Neuronal stem cell (in vitro differentiated cells): ENCODE measurements at regions not wholly inside any gene's neighbourhood (a gene's known extent, or its start where the extent isn't known, plus 50 kb on each side); places are given as distances from the start of the nearest gene placed in this dataset.

Experiments
- DNase-seq: peaks from one replicate; pipeline ENCODE4 v3.0.0-alpha.2; 2013; ENCODE audit warnings: low spot score
- H2AFZ ChIP-seq: one replicate; pipeline ENCODE4 v1.6.1; 2013; ENCODE audit warnings: mild to moderate bottlenecking, low read length, inconsistent platforms
- H2AK5ac ChIP-seq: 2 replicates; pipeline ENCODE4 v1.6.1; 2013; ENCODE audit warnings: low read depth, mild to moderate bottlenecking, inconsistent platforms, low read length, moderate library complexity, mixed read lengths
- H2BK120ac ChIP-seq: 2 replicates; pipeline ENCODE4 v1.6.1; 2013; ENCODE audit warnings: low read depth, mild to moderate bottlenecking, inconsistent platforms, low read length, moderate library complexity, mixed read lengths
- H2BK12ac ChIP-seq: one replicate; pipeline ENCODE4 v1.6.1; 2013; ENCODE audit warnings: low read length, inconsistent platforms
- H2BK15ac ChIP-seq: 2 replicates; pipeline ENCODE4 v1.6.1; 2013; ENCODE audit warnings: mild to moderate bottlenecking, low read length, inconsistent platforms, mixed read lengths
- H2BK5ac ChIP-seq: one replicate; pipeline ENCODE4 v1.6.1; 2013; ENCODE audit warnings: inconsistent platforms, mild to moderate bottlenecking, low read length, moderate library complexity
- H3K14ac ChIP-seq: one replicate; pipeline ENCODE4 v1.6.1; 2013; ENCODE audit warnings: low read length, inconsistent platforms
- H3K18ac ChIP-seq: 2 replicates; pipeline ENCODE4 v1.6.1; 2013; ENCODE audit warnings: low read length, inconsistent platforms
- H3K23ac ChIP-seq: 2 replicates; pipeline ENCODE4 v1.6.1; 2013; ENCODE audit warnings: low read depth, mild to moderate bottlenecking, mixed read lengths, low read length, inconsistent platforms; ENCODE audit not compliant: poor library complexity
- H3K27ac ChIP-seq: replicated peaks from 3 replicates; pipeline ENCODE4 v1.5.1; 2013; ENCODE audit warnings: low read length, inconsistent platforms
- H3K27me3 ChIP-seq, 3 experiments: 2 replicates each; pipeline ENCODE4 v1.6.1; 2013; ENCODE audit warnings: low read length in 3 of 3, mild to moderate bottlenecking in 2 of 3, inconsistent platforms in 1 of 3, low read depth in 1 of 3, mixed read lengths in 1 of 3, moderate library complexity in 1 of 3; ENCODE audit not compliant: control insufficient read depth in 3 of 3, insufficient read depth in 3 of 3
- H3K36me3 ChIP-seq, 2 donors: replicated peaks in 1 of 2; 2 replicates each; pipeline ENCODE4 v1.6.1; 2013; ENCODE audit warnings: low read length in 2 of 2; ENCODE audit not compliant: control insufficient read depth in 2 of 2, insufficient read depth in 2 of 2
- H3K4ac ChIP-seq: 2 replicates; pipeline ENCODE4 v1.6.1; 2013; ENCODE audit warnings: inconsistent platforms, mild to moderate bottlenecking, low read length, moderate library complexity
- H3K4me1 ChIP-seq, 2 donors: 1 replicate in 1 of 2; 2 replicates in 1 of 2; pipeline ENCODE4 v1.6.1; 2013; ENCODE audit warnings: low read length in 2 of 2, low read depth in 1 of 2; ENCODE audit not compliant: control insufficient read depth in 2 of 2, insufficient read depth in 1 of 2
- H3K4me2 ChIP-seq: one replicate; pipeline ENCODE4 v1.6.1; 2013; ENCODE audit warnings: mild to moderate bottlenecking, low read length, inconsistent platforms; ENCODE audit not compliant: insufficient read depth, poor library complexity, severe bottlenecking
- H3K4me3 ChIP-seq, 2 donors: 2 replicates each; pipeline ENCODE4 v1.5.1; 2013; ENCODE audit warnings: low read length in 2 of 2, mild to moderate bottlenecking in 2 of 2, inconsistent platforms in 1 of 2, moderate library complexity in 1 of 2
- H3K79me1 ChIP-seq: one replicate; pipeline ENCODE4 v1.6.1; 2013; ENCODE audit warnings: low read depth, mild to moderate bottlenecking, inconsistent platforms, low read length, moderate library complexity
- H3K9ac ChIP-seq: one replicate; pipeline ENCODE4 v1.6.1; 2013; ENCODE audit warnings: mild to moderate bottlenecking, low read depth, low read length, inconsistent platforms; ENCODE audit not compliant: poor library complexity
- H3K9me3 ChIP-seq, 2 donors: replicated peaks in 1 of 2; 2 replicates each; pipeline versions ENCODE3 to v1.6.1; 2013; ENCODE audit warnings: low read length in 2 of 2, mild to moderate bottlenecking in 2 of 2, inconsistent platforms in 1 of 2, low read depth in 1 of 2, mixed read lengths in 1 of 2, moderate library complexity in 1 of 2; ENCODE audit not compliant: control insufficient read depth in 2 of 2, insufficient read depth in 1 of 2
- H4K8ac ChIP-seq: one replicate; pipeline ENCODE4 v1.6.1; 2013; ENCODE audit warnings: low read depth, mild to moderate bottlenecking, inconsistent platforms, low read length, moderate library complexity
- H4K91ac ChIP-seq: one replicate; pipeline ENCODE4 v1.6.1; 2013; ENCODE audit warnings: low read length, low read depth, mild to moderate bottlenecking, inconsistent platforms; ENCODE audit not compliant: poor library complexity
- WGBS, 2 donors: extraction: QIAGEN DNeasy Blood & Tissue Kit; methylation state at CpG; one replicate each; pipeline ENCODE4 v1.1.7; 2013; ENCODE audit warnings: missing lambda C conversion rate in 2 of 2, mixed read lengths in 1 of 2; ENCODE audit not compliant: insufficient read length in 2 of 2, insufficient replicate concordance in 1 of 2; ENCODE audit errors: extremely low coverage in 2 of 2; 5-methylcytosine and 5-hydroxymethylcytosine counted together

DNA sequence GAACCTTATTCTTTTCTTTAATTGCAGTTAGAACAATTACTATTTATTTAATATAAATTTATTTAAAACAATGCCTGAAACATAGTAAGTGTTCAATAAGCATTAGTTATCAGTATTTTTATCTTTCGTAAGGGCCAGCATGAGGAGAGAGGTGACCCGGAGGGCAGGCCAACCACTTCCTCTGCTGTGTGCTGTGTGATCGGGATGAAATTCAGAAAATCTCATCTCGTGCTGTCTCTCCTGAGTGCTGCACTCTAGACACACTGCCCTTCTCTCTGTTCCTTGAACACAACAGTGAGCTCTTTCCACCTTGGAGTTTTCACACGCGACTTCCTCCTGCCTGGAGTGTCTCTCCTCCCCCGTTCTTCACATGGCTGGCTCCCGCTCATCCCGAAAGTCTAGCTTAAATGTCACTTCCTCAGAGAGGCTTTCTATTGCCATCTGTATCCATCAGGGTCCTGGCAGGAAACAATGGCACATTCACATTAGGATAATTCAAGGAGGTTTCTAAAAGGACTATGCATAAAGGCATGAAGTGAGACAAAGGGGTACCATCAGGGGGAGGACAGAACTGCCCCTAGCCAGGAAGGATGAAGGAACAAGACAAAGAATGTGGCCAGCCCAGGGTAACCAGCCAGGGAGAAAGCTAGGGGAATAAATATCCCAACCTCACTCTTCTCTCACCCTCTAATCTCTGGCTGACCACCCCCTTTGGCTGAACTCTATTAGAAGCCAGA, 142.6 kb upstream of the GJB5 start:
- no peaks in the 10 kb centered on the region for H3K36me3 ChIP-seq
- H3K4me2 ChIP-seq = no peak overlapping the region
- H2AK5ac ChIP-seq = no peak overlapping the region
- no peak overlapping the region for H3K23ac ChIP-seq
- H4K91ac ChIP-seq = no peak overlapping the region
- H3K4me1 ChIP-seq = peaks cover 0 to 9% of the 10 kb centered on the region in 2 donors
- H2AFZ ChIP-seq = no peak overlapping the region
- no peak overlapping the region for H3K14ac ChIP-seq
- no CpG with 5 or more reads among the region's 9 CpGs for WGBS, 2 donors
- no peaks in the 10 kb centered on the region for H3K9me3 ChIP-seq
- H4K8ac ChIP-seq = no peak overlapping the region
- H3K9ac ChIP-seq = no peak overlapping the region
- H3K27ac ChIP-seq = peak overlapping the region; percentile 6
- no peak overlapping the region for H3K4ac ChIP-seq
- no peak overlapping the region for H2BK120ac ChIP-seq
- no peak overlapping the region for H2BK15ac ChIP-seq
- no peak overlapping the region for H3K18ac ChIP-seq
- H3K79me1 ChIP-seq = no peaks in the 10 kb centered on the region
- H3K4me3 ChIP-seq = no peak overlapping the region
- DNase-seq = no peak
- H2BK12ac ChIP-seq = no peak overlapping the region
- no peaks in the 10 kb centered on the region for H3K27me3 ChIP-seq
- H2BK5ac ChIP-seq = no peak overlapping the region

DNA sequence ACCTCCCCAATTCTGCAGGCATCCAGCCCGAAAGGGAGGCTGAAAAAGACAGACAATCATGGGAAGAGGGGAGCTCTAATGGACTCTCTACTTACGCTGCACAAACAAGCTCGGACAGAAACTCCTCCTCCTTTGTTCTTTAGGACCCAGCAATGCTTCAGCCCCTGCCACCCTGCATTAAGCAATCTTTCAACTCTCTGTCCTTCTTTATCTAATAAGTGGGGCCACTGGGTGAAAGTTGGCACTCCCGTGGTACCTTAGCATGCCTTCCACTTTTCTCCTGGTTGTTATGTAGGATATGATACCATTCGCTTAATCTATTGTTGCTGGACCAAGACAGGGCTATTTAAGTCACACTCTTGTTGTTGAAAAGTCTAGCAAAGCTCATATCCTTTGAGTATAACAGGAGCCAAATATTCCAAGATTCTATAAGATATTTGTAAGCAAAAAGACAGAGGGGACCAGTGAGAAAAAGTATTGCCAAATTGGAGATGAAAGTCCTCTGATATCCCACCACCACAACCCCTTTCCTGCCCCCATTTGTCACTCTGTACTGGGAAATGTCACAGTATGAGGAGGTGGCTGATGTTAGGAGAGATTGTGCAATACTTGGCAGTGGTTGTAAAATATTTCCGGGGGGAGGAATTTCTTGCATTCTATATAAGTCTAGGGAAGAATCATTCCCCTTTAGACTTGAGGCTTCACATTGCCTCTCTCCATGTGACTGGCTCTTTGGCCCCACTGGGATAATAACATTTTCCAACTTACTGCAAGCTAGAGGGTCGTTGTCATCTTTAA, 137.3 kb upstream of the GJB5 start:
- Histone ChIP-seq H3K9ac (no peak overlapping the region), H2BK120ac (no peak overlapping the region)

GRCh38 chr1:34618381-34618780, 136.5 kb upstream of the GJB5 start:
- no peaks in the 10 kb centered on the region for H3K4me1 ChIP-seq
- H3K18ac ChIP-seq = no peak overlapping the region
- H2BK120ac ChIP-seq = no peak overlapping the region
- no peak for DNase-seq
- no peaks in the 10 kb centered on the region for H3K36me3 ChIP-seq
- no peak overlapping the region for H2BK5ac ChIP-seq
- H3K9ac ChIP-seq = no peak overlapping the region
- no peak overlapping the region for H2AFZ ChIP-seq
- H3K23ac ChIP-seq = no peak overlapping the region
- no peaks in the 10 kb centered on the region for H3K79me1 ChIP-seq
- H3K27me3 ChIP-seq = no peaks in the 10 kb centered on the region
- no peak overlapping the region for H3K4ac ChIP-seq
- no peak overlapping the region for H2AK5ac ChIP-seq
- H3K14ac ChIP-seq = no peak overlapping the region
- no peak overlapping the region for H3K4me2 ChIP-seq
- H3K9me3 ChIP-seq = no peaks in the 10 kb centered on the region
- no CpG with 5 or more reads among the region's 3 CpGs for WGBS, 2 donors
- no peak overlapping the region for H3K27ac ChIP-seq
- H4K91ac ChIP-seq = no peak overlapping the region
- no peak overlapping the region for H4K8ac ChIP-seq
- H2BK15ac ChIP-seq = no peak overlapping the region
- no peak overlapping the region for H2BK12ac ChIP-seq
- no peak overlapping the region for H3K4me3 ChIP-seq

More for the DNA sequence above, 137.3 kb upstream of the GJB5 start:
- no peak for DNase-seq
- Histone ChIP-seq H3K27me3 (no peaks in the 10 kb centered on the region), H3K18ac (no peak overlapping the region), H3K4me1 (peaks cover 0 to 2% of the 10 kb centered on the region in 2 donors), H3K4ac (no peak overlapping the region), H2BK15ac (no peak overlapping the region), H3K27ac (no peak overlapping the region), H3K79me1 (no peaks in the 10 kb centered on the region), H4K91ac (no peak overlapping the region), H3K4me3 (no peak overlapping the region), H3K4me2 (no peak overlapping the region), H2BK12ac (no peak overlapping the region), H2AFZ (no peak overlapping the region), H2BK5ac (no peak overlapping the region), H2AK5ac (no peak overlapping the region), H3K36me3 (no peaks in the 10 kb centered on the region), H3K14ac (no peak overlapping the region), H4K8ac (no peak overlapping the region), H3K23ac (no peak overlapping the region), H3K9me3 (no peaks in the 10 kb centered on the region)
- WGBS, 2 donors = no CpG with 5 or more reads among the region's 7 CpGs

GRCh38 chr1:34619256-34619655, 135.6 kb upstream of the GJB5 start:
- no peak for DNase-seq
- Histone ChIP-seq H3K4me2 (no peak overlapping the region), H3K79me1 (no peaks in the 10 kb centered on the region), H3K4me1 (no peaks in the 10 kb centered on the region), H3K9ac (no peak overlapping the region), H3K4ac (no peak overlapping the region), H3K23ac (no peak overlapping the region), H2BK5ac (no peak overlapping the region), H2BK12ac (no peak overlapping the region), H2AFZ (no peak overlapping the region), H2BK15ac (no peak overlapping the region), H4K91ac (no peak overlapping the region), H3K18ac (no peak overlapping the region), H3K36me3 (no peaks in the 10 kb centered on the region), H2BK120ac (no peak overlapping the region), H3K27ac (no peak overlapping the region), H3K4me3 (no peak overlapping the region), H4K8ac (no peak overlapping the region), H3K9me3 (no peaks in the 10 kb centered on the region), H3K14ac (no peak overlapping the region), H3K27me3 (no peaks in the 10 kb centered on the region), H2AK5ac (no peak overlapping the region)
- WGBS, 2 donors = no CpG with 5 or more reads among the region's 4 CpGs
